Iris pigment epithelial cell (primary cell): ENCODE measurements at regions not wholly inside any gene's neighbourhood (a gene's known extent, or its start where the extent isn't known, plus 50 kb on each side); places are given as distances from the start of the nearest gene placed in this dataset.
"Not testable (repeated sequence)": the region's sequence is repeated elsewhere in the genome, so short reads cannot be mapped to it uniquely, and the experiment has no call there.

Experiments used
- DNase-seq: peaks from one replicate; pipeline ENCODE4 v3.0.0-alpha.2; 2011; ENCODE audit warnings: low read depth

DNA sequence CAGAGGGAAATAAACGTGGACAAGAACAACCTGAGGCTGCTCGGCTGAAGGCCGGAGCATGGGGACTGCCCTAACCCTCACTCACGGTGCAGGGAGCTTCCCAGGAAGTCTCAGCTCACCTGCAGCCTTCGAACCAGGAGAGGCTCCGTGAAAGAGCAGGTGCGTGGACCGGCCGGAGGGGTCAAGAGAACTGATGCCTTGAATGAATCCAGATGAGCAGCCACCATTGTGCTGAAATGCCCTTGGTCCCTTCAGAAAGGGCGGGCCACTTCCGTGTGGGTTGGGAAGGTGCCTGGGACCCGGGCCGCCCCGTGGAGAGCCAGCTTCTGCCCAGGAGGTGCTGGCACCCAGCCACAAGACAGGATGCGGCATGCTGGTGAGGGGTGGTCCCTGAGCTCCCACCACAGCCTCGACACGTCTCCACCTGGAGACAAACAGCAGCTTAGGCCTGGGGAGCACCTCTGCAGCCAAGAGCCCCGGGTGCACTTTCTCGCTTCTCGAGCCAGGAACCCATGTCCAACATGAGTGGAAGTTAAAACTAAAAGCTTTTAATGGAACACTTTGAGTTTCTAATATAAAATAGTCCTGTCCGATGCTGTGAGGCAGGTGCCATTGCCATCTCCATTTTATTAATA lies 83.5 kb downstream of the TTLL2 start:
- DNase-seq, result no peak

DNA sequence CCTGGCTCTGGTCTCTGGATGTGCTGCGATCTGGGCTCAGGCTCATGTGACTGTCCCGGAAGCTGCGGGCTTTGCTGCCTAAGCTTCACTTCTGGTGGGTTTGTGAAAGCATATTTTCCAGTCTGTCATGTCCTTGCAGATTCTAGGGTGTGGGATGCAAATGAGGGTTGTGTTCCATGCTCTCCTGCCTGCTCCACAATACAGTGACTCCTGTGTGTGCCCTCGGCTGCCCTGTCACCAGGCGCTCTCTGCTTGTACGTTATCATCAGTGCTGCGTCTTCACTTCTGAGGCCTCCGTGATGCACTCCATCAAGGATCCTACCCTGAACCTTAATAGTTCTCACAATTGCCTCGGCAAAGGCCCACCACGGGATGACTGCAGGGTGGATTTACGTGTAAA lies 84.2 kb downstream of the TTLL2 start:
- no peak for DNase-seq

DNA sequence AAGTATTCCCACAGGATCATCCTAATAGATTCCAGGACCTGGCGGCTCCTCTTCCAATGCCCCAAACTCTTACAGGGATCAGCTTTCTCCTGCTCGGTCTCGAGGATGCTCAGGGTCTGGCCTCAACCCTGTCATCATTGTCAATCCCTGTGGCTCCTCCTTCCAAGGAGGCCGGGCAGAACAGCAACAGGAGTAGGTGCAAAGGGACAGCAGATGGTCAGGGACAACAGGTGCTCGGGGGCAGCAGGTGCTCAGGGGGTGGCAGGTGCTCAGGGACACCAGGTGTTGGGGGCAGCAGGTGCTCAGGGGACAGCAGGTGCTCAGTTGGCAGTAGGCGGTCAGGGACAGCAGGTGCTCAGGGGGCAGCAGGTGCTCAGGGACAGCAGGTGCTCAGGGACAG lies 84.8 kb downstream of the TTLL2 start:
- DNase-seq, result no peak

DNA sequence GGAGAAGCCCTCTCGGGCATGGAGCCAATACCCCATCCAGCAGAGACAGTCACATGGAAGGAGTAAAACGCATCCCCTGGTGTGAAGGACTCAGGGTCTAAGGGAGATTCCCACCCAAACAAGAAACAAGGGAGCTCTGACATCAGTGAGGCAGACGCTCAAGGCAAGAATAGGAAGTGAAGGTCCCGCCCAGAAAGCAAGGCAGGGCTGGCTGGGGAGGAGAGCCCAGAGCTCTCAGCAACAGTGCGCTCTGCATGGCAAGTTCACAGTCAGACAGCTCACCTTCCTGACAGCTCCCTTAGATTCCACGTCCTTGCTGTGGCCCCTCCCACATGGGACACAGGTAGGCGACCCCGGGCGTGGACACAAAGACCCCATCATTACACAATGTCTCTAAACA lies 85.6 kb downstream of the TTLL2 start:
- DNase-seq, result no peak

DNA sequence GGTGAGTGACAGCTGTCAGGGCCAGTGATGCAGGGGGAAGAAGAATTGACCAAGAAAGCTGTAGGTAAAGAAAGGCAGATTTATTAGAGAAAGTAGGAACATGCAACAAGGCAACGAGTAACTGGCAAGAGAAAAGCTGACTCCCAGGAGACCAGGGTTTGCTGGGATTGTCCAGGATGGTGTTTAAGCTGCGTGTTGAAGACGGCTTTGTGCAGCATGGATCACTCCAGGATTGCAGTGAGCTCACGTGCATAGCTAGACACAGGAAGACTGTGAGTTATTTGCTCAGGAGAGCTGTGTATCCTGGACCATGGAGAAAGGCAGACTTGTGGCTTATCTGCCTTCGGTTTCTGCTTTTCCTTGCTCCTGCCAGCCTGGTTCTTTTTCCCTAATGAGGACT lies 87.6 kb downstream of the TTLL2 start:
- no peak for DNase-seq

DNA sequence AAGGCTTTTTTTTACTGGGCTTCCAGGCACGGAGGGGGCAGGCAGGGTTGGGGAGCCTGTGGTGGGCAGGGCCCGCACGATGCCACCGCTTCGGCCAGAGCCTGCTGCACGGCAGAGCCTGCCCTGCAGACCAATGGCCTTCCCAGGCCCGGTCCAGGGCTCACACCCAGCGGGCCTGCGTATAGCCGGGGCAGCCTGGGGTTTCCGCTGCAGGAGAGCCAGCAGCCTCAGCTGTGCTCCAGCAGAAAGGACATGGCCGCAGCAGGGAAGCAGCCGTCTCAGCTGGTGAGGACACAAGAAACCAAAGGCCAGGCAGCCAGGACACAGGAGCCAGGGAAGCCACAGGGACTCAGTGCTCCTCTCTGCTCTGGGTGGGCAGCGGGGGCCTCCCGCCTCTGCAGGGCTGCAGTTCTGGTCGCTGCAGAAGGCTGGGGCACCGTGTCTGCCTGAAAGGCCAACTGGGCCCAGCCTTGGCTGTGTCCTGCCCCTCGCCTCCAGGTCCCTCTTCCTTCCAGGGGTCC lies 90.6 kb downstream of the TTLL2 start:
- no peak for DNase-seq

DNA sequence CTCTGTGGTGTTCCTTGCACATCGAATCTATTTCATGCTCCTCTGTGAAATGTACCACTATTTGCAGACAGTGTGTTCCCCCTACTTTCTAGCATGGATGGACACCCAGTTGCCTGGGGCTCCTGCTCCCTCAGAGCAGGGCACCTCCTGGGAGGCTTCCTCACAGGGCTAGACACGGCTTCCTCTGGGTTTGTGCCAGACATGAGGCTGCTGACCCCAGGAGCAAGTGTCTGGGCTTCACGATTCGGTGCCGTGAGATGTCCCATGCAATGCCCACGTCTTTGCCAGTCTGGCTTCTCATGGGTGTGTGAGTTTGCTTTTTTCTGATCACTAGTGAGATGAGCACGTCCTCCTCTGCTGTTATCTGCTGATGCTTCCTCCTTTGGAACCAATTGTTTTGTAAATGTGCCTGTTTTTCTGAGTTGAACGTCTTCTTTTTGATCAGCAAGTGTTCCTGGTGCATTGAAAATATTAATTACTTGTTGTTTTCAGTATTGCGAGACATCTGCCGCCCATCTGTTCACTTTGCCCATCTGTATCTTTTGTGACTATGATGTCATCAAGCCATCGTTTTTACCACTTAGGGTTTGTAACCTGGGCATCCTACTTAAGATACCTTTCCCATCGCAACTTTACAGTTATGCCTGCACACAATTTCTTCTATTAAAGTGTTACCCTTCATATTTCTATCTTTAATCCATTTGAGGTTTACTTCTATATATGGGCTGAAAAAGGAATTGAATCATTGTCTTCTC lies 92.0 kb downstream of the TTLL2 start:
- no peak for DNase-seq

DNA sequence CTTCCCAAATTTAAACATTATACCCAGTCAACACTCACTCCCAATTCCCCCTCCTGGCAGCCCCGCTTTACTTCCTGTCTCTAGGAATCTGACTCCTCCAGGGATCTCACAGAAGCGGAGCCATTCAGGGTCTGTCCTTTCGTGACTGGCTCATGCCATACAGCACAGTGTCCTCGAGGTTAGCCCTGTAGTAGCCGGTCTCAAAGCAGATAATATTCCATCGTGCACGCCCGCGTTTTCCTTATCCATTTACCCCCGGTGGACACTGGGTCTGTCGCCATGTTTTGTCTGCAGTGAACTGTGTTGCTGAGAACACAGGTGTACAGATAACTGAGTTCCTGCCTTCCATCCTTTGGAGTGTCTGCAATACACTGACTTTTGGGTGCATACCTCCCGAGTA lies 95.3 kb downstream of the TTLL2 start:
- DNase-seq, result no peak

DNA sequence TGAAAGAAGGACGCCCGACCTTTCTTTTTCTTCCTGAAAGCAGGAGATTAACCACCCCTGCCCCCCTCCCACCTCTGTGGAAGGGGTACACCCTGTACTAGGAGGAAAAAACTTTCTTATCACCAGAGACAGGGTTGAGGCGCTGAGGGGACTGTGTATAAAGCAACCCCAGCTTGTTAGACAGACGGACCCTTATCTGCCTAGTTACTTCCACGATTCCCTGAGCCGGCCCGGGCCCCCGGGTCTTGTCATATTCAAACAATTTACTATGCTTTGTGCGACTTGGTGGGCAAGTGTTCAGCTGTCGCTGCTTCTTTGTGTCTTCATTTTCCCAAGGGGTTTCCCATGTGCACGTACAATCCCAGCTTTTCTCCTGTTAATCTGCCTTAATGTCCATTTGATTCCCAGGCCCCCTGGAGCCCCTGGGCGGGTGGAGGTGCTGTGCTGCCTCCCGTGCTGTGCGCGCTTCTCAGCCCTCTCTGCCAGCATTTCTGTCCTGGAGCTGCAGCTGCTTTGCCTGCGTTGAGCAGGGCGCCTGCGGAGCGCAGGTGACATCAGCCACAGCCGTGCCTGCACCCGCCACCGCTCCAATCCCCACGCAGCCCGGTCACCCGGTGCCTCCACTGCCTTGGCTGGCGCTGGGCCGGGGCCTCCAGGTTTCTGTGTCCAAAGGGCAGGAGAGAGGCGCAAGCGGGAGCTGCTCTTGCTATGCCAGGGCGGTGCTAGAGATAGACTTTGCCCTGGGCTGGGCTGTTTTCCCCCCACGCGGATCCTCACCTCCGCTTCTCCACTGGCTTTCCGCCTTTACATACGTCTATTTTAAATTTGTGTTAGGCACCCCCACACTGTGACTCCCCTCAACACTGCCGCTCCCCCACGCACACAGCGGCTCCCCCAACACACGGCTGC lies 96.2 kb downstream of the TTLL2 start:
- no peak for DNase-seq

DNA sequence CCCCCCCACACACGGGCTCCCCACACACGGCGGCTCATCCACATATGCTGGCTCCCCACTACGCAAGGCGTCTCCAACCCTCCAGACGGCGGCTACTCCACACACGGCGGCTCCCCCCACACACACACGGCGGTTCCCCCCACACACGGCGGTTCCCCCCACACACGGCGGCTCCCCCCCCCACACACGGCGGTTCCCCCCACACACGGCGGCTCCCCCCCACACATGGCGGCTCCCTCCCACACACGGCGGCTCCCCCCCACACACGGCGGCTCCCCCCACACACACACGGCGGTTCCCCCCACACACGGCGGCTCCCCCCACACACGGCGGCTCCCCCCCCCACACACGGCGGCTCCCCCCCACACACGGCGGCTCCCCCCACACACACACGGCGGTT lies 97.1 kb downstream of the TTLL2 start:
- DNase-seq, result not testable (repeated sequence)

DNA sequence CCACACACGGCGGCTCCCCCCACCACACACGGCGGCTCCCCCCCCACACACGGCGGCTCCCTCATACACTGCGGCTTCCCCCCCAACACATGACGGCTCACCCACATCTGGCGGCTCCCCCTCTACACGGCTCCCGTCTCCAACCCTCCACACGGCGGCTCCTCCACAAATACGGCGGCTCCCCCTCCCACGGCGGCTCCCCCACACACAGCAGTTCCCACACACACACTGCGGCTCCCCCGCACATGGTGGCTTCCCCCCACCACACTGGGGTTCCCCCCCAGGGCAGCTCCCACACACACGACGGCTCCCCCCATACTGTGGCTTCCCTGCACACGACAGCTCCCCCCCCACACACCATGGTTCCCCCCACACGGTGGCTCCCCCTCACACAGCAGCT lies 98.0 kb downstream of the TTLL2 start:
- no peak for DNase-seq

DNA sequence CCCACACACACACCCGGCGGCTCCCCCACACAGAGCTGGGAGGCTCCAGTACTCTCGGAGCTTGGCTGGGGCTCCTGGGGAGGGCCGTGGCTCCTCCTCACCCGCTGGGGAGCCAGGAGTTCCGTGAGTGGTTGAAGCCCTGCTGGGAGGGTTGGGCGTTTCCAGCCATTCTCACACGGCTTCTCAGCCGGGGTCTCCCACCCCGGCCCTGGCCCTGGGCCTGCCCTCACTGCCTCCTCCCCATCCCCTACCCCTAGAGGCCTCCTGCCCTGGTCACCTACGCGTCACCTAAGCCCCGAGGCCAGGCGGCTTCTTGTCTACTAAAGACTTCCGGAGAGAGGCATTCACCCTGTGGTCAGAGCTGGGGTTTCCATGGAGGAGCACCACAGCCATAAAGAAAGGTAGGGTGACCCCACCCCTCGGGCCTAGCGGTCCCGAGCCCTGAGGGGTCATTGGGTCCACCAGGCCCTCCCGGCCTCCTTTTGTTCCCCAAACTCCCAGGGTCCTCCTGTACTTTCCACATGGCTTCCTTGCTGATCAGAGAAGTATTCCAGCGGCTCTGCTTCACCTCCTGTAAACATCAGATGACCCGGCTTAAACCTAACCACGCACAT lies 99.3 kb downstream of the TTLL2 start:
- no peak for DNase-seq

DNA sequence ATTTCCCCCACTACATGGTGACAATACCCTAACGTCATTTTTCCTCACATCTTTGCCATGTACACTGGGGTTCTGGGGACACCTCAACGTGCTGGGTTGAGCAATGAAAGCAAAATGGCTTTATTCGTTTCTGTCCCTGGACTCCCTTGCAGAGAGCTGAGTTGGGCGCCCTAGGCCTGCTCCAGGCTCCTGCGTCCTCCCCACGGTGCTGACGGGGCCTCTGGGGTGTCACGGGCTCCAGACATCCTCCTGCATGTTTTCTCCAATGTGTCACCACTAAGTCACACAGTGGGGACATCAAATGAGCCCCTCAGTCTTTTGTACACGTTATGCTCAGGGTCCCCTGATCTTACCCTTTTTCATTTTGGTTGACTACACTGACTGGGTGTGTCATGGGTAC lies 99.8 kb downstream of the TTLL2 start:
- no peak for DNase-seq

DNA sequence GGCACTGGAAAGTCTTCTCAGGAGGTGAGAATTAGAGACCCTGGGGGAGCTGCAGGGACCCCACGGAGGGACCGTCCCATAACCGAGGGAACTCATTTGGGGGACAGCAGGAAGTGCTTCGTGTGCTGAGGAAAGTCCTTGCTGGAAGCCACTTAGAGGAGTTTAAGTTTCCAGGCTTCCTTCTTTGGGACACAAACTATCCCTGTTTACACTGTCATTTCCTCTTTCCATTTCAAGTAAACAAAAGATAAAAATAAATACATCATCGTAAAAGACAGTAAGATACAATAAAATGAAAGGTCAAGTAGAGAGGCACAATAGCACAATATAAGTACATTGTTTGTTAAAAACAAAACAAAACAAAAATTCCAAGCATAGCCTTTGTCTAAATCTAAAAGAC lies 101.2 kb downstream of the TTLL2 start:
- DNase-seq, result no peak

DNA sequence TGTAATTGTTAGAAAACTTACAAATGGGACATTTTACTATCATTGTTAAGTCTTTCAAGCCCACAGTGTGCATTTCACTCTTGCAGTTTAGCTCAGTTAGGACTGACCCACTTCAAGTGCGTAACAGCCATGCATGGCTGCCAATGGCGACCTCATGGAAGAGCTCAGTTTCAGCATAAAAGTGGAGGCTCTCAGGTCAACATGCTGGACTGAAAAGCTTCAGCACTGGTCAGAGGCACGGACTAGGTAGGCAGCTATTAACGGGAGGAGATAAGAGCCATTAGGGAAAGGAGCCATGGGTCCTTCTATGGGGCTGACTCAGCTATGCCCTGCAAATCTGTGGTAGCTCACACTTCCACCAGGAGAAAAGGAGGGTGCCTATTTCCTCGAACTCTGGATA lies 101.8 kb downstream of the TTLL2 start:
- no peak for DNase-seq

DNA sequence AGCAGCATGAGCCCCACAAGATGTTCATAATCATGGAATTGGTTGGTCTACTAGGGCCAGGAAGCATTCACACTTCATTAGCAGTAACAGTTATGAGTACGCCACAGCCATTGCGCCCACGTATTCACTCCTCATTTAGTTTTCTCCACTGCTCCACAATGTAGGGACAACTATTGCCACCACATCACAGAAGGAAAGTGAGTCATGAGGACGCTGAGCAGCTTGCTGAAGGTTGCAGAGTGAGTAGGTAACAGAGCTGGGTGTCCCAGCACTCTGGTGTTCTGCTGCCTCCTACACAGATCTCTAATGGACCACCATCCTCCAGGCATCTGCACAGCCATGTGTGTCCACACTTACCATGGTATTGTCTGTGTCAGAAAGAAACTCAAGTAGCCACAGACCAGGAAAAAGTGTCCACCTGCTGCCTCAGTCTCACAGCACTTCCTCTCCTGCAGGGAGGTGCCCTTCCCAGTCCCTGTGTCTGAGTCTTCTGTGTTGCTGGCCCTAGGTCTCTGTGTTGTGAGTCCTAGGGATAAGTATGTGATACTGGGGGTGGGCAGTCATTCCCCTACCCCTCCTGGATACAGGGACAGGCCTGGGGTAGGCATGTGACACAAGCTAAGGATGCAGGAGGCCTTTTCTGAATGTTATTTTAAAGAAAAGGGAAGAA lies 103.9 kb downstream of the TTLL2 start:
- no peak for DNase-seq

DNA sequence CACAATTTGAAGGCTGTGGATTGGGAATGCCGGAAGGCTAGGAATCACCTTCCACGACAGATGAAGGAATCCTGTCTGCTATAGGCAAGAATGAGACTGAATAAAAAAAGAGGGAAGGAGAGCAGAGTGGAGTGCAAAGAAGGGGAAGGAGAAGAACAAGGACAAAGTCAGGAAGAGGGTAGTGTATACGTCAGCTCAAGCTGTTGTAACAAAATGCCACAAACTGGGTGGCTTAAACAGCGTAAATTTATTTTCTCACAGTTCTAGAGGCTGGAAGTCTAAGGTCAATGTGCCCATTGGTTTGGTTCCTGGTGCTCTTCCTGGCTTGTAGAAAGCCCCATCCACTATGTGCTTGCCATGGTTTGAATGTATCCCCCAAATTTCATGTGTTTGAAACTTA lies 104.5 kb downstream of the TTLL2 start:
- no peak for DNase-seq

DNA sequence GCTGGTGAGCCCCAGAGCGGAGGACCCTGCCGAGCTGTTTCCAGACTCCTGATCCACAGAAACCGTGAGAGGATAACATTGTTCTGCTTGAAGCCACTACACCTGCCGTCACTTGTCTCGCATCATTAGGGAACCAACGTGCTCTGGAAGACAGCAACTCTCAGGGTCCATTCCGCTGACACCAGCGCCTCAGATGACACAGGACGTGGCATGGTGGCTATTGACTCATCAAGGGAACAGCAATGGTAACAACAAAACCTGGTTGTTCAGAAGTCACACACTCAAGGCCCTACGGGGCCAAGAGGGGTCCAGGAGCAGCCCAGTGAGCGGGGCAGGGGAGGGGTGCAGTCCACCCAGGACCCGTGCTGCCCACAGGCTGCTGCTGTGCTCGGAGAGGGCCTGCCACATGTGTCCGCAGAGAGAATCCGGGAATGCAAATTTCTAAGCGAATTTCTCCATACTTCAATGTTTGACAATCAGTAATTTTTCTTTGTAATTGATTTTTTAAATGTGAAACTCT lies 110.4 kb downstream of the TTLL2 start:
- no peak for DNase-seq

DNA sequence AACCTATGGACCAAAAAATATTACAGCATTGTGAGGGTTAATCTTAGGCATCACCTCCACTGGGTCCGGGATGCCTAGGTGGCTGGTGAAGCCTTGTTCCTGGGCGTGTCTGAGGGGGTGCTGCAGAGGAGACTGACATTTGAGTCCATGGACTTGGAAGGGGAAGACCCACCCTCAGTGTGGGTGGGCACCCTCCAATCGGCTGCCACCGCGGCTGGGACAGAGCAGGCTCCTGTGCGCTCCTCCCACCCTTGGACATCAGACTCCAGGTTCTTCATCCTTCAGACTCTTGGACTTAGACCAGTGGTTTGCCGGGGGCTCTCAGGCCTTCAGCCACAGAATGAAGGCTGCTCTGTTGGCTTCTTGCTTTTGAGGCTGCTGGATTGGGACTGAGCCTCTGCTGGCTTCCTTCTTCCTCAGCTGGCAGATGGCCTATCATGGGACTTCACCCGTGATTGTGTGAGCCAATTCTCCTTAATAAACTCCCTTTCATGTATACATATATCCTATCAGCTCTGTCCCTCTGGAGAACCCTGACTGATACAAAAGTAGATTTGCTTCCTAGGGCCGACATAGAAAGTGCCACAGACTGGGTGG lies 113.1 kb downstream of the TTLL2 start:
- no peak for DNase-seq

DNA sequence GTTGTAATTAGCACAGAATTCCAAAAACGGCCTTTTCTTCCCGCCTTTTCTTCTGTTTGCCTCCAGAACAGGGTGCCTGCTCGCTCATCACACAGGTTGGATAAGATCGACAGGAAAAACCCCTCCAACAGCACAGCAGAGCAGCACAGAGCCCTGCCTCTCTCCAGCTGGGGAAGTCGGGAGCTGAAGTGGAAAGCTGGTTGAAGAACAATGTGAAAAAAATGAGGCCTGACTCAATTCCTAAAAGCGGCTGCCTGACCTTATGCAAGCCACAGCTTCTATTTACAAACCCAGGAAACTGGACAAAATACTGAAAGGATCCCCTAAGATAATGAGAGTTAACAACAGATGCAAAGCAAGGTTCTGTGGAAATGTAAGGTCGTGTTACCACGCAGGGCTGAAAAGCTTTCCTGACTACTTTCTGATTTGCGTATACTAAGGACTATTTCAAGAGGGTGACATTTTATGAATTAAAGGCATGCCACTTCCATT lies 116.9 kb downstream of the TTLL2 start:
- no peak for DNase-seq

DNA sequence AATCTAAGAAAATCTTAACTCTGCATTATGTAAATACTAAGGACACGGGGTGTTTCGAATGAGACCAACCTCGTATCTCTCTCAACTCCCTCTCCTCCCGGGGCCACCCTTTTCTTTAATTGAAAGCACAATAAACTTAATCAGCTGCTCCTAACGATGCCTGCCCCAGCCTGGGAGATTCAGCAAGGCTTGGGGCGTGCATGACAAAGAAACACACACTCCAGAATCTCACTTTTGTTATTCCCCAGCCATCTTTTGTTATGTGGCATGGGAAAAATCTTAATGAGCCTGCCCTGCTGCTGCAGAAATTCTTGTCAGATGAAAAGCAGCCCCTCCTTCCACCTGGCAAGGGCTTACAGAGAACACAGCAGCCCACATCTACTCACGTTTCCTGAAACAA lies 117.4 kb downstream of the TTLL2 start:
- DNase-seq, result no peak
